GM12873 (cell line): ENCODE measurements at regions not wholly inside any gene's neighbourhood (a gene's known extent, or its start where the extent isn't known, plus 50 kb on each side); places are given as distances from the start of the nearest gene placed in this dataset.

Experiments
- TF ChIP-seq, protein P1 (sequence below): IDR thresholded peaks from 2 replicates; pipeline ENCODE4 v1.5.1; 2012; ENCODE audit warnings: low read depth, mild to moderate bottlenecking, moderate library complexity, low read length, control low read depth; ENCODE audit not compliant: insufficient read depth; ENCODE audit errors: missing control alignments

DNA sequence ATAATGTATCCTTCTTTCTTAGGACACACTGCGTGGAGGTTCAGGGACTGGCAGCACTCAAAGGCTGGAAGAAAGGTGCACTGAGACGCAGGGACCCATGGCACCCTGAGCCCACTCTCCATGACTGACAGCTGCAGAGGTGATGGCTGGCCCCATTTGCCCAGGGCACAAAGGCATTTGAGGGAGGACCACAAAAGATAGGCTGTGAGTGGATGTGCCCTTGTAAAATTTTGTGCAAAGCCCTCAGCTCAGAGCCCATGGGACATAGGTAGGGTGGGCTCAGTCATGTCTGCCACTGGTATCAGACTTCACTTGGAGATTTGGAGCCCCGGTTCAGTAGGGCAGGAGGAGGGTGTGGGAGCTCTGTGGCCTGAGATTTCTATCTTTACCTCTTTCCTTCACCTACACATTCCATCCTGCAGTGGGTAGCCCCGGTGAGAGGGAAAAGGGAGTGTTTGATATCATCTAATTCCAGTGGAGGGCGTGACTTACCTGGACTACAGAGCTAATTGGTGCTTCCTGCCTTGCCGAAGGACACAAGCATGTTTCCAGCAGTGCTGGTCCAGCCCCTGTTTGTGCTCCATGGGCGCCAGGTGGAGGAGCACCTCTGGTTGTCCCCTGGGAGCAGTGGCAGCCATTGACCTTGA, 312.2 kb downstream of the EN1 start:
- TF ChIP-seq, protein P1, sequence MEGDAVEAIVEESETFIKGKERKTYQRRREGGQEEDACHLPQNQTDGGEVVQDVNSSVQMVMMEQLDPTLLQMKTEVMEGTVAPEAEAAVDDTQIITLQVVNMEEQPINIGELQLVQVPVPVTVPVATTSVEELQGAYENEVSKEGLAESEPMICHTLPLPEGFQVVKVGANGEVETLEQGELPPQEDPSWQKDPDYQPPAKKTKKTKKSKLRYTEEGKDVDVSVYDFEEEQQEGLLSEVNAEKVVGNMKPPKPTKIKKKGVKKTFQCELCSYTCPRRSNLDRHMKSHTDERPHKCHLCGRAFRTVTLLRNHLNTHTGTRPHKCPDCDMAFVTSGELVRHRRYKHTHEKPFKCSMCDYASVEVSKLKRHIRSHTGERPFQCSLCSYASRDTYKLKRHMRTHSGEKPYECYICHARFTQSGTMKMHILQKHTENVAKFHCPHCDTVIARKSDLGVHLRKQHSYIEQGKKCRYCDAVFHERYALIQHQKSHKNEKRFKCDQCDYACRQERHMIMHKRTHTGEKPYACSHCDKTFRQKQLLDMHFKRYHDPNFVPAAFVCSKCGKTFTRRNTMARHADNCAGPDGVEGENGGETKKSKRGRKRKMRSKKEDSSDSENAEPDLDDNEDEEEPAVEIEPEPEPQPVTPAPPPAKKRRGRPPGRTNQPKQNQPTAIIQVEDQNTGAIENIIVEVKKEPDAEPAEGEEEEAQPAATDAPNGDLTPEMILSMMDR = no peak

DNA sequence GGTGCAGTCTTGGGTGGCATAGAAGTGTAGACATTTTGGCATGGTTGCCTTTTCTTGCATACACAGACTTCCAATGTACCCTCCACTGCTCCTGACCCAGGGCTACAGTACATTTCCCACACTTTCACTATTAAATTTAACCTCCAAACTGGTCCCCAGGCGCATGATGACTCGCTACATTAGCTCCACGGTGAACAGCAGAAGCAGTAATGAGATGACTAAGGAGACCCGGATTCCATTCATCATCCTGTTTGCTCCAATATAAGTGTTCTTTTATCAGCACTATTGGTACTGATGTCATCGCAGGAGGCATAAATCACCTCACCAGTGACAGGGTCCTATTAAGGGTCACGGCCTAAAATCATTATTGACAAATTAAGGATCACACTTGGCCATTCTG, 316.5 kb downstream of the EN1 start:
- TF ChIP-seq, protein P1 = no peak

DNA sequence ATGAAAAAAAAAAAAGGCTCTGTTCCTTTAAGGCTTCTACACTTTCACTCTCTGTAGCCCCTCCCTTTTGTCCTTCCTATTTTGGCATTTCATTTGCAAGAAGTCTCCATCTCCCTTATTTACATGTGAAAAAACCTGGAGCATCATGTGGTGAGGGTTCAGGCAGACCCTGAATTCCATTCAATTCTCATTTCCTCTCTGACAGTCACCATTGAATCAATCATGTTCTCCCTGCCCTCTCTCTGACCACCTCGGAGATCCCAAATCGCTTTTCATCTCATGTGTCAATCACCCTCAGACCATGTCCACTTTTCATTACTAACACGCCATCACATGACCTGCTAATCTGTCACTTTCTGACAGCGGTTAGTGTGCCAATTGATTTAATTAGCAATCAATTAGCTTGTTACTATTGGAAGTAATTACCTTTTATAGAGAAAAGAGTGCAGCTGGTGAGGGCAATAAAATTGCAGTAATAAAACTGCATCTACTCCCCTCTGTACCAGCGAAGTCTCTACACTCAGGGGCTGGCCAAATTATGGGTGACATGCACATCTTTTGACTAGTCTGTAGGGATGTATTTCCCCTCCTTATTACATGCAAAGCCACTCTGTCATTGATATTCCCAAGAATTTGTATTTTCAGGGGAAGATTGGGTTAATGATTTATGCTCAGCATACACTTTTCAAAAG, 317.4 kb downstream of the EN1 start:
- TF ChIP-seq, protein P1 = no peak

DNA sequence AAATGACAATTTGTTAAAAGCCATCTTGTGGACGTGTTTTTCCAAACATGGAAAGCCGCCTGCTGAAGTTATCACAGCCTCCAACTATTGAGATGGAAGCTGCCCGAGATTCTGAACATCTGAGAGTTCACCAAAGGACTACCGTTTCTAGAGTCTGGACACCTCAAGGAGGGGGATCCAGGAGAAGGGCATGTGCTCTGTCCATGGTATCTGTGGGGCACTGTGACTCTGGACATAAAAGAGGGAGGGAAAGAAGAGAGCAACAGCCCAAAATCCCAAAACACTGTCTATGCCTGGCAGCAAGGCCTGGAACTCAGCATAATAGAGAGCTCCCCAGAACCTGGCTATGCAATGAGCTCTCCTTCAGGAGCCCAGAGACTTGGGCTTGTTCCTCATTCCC, 319.9 kb downstream of the EN1 start:
- TF ChIP-seq, protein P1 = no peak

DNA sequence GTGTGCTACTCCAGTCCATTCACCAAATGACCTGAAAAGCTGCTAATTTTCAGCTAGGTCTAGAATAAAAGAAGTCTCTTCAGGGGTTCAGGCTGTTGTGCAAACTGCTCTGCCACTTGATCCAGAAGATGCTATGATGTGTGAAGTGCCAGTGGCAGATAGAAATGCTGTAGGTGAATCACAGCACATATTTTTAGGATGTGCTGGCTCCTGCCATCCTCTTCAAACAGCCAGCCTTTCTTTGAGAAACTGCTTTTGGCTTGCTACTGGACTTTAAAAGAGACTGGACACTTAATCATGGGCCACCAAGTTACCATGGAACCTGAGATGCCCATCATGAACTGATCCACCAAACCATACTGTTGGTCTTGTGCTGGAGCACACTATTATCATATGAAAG, 322.1 kb downstream of the EN1 start:
- TF ChIP-seq, protein P1 = no peak

DNA sequence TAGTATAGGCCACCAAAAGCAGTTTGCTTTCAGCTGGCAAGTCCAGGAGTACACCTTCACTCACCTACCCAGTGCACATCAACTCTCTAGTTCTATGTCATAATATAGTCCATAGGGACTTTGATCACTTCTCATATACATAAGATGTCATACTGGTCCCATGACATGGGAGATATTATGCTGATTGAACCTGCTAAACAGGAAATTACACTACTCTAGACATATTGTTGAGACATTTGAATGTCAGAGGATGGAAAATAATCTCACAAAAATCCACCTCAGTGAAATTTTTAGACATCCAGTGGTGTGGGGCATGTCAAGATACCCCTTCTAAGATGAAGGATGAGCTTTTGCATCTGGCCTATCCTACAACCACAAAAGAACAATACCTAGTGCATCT, 322.5 kb downstream of the EN1 start:
- TF ChIP-seq, protein P1 = no peak

DNA sequence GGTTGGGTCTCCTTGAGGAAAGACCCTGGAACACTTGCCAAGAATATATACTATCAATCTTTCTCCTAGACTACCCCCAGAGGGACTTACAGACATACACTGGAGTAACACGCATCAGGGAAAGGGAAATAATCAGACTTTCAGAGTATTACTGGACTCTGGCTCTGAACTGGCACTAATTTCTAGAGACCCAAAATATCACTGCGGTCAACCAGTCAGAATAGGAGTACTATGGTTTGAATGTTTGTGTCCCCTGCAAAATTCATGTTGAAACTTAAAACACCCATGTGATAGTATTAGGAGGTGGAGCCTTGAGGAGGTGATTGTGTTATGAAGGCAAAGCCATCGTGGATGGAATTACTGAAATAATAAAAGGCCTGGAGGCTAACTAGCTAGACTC, 323.7 kb downstream of the EN1 start:
- TF ChIP-seq, protein P1 = no peak
